Endothelial cell of umbilical vein (primary cell): ENCODE measurements at regions not wholly inside any gene's neighbourhood (a gene's known extent, or its start where the extent isn't known, plus 50 kb on each side); places are given as distances from the start of the nearest gene placed in this dataset.

Experiments
- BruUV-seq: library from RNA; stranded (reverse); fragments of 400-500 nt; replicated peaks from 2 replicates; lab custom pipeline; 2021; lab: Mats Ljungman, UMichigan
- CTCF ChIA-PET: fragments of 300-600, 350-600 bp; sonication (Branson Sonifier 250); formaldehyde crosslinking; loops from one replicate; lab custom pipeline; 2021; ENCODE audit warnings: antibody characterized with exemption, inconsistent platforms; lab: Charles Lee
- POLR2A ChIA-PET: fragments of 300-600, 350-600 bp; sonication (Branson Sonifier 250); formaldehyde crosslinking; loops from one replicate; lab custom pipeline; 2021; ENCODE audit warnings: antibody characterized with exemption, inconsistent platforms; lab: Charles Lee
- DNase-seq: peaks from one replicate; pipeline ENCODE4 v3.0.0-alpha.2; 2011; ENCODE audit warnings: low read depth, low spot score
- FAIRE-seq: peaks from 2 replicates; lab custom pipeline; 2011; peaks lifted over from hg19 to GRCh38; lab: Jason Lieb, UNC
- H2AFZ ChIP-seq: 2 replicates; pipeline ENCODE4 v1.6.0; 2012; ENCODE audit warnings: low read depth, low read length, control low read depth, inconsistent platforms
- H3K27ac ChIP-seq: 2 replicates; pipeline ENCODE4 v1.5.1; 2011; ENCODE audit warnings: low read depth, mild to moderate bottlenecking, control low read depth, low read length, moderate library complexity; ENCODE audit not compliant: insufficient read depth
- H3K27me3 ChIP-seq, 2 experiments: 2 replicates each; pipeline versions ENCODE4 v1.6.0 to v1.6.1; 2011; ENCODE audit warnings: low read length in 2 of 2, mixed read lengths in 1 of 2; ENCODE audit not compliant: control insufficient read depth in 2 of 2, insufficient read depth in 2 of 2
- H3K36me3 ChIP-seq, 2 experiments: 2 replicates in 1 of 2; 3 replicates in 1 of 2; pipeline ENCODE4 v1.5.1; 2011; ENCODE audit warnings: low read length in 2 of 2, mild to moderate bottlenecking in 1 of 2, moderate library complexity in 1 of 2; ENCODE audit not compliant: control insufficient read depth in 2 of 2, insufficient read depth in 2 of 2; ENCODE audit errors: extremely low read depth in 1 of 2
- H3K4me1 ChIP-seq: 3 replicates; pipeline ENCODE4 v1.5.1; 2011; ENCODE audit warnings: mild to moderate bottlenecking, low read length; ENCODE audit not compliant: control insufficient read depth, insufficient read depth; ENCODE audit errors: extremely low read depth
- H3K4me2 ChIP-seq: 2 replicates; pipeline ENCODE4 v1.6.1; 2011; ENCODE audit warnings: low read length, control low read depth, mixed read lengths; ENCODE audit not compliant: insufficient read depth
- H3K4me3 ChIP-seq, 3 experiments: fragments of 200-600 bp in 1 of 3; sonication (generic), shearing (Covaris generic) in 1 of 3; replicated peaks in 1 of 3; 2 replicates each; pipeline ENCODE4 v1.5.1; 2011 to 2016; ENCODE audit warnings: control low read depth in 3 of 3, low read length in 3 of 3, mild to moderate bottlenecking in 2 of 3, inconsistent platforms in 1 of 3, low read depth in 1 of 3, moderate library complexity in 1 of 3; ENCODE audit not compliant: insufficient read depth in 1 of 3
- H3K79me2 ChIP-seq: 2 replicates; pipeline ENCODE4 v1.6.0; 2012; ENCODE audit warnings: low read length, inconsistent platforms; ENCODE audit not compliant: control insufficient read depth, insufficient read depth
- H3K9ac ChIP-seq: replicated peaks from 2 replicates; pipeline ENCODE3; 2011; ENCODE audit warnings: low read length, control low read depth; ENCODE audit not compliant: insufficient read depth; ENCODE audit errors: extremely low read depth
- H3K9me1 ChIP-seq: replicated peaks from 3 replicates; pipeline ENCODE4 v1.6.0; 2011; ENCODE audit warnings: mild to moderate bottlenecking, low read length; ENCODE audit not compliant: control insufficient read depth, insufficient read depth; ENCODE audit errors: extremely low read depth
- H3K9me3 ChIP-seq: replicated peaks from 2 replicates; pipeline ENCODE4 v1.5.1; 2012; ENCODE audit warnings: low read length, inconsistent platforms; ENCODE audit not compliant: control insufficient read depth, insufficient read depth
- H4K20me1 ChIP-seq: replicated peaks from 2 replicates; pipeline ENCODE3; 2011; ENCODE audit warnings: mild to moderate bottlenecking, low read length; ENCODE audit not compliant: control insufficient read depth, insufficient read depth; ENCODE audit errors: extremely low read depth
- CTCF ChIP-seq, 2 donors: IDR thresholded peaks; 1 replicate in 1 of 2; 2 replicates in 1 of 2; pipeline ENCODE4 v1.5.1; 2011; ENCODE audit warnings: low read length in 2 of 2, mild to moderate bottlenecking in 2 of 2, moderate library complexity in 2 of 2, control low read depth in 1 of 2, inconsistent platforms in 1 of 2, low read depth in 1 of 2; ENCODE audit not compliant: insufficient read depth in 1 of 2; ENCODE audit errors: extremely low read depth in 1 of 2
- EZH2 ChIP-seq: IDR thresholded peaks from 2 replicates; pipeline ENCODE4 v1.6.1; 2012; ENCODE audit warnings: borderline replicate concordance, low read depth, mild to moderate bottlenecking, moderate library complexity, low read length, inconsistent platforms; ENCODE audit not compliant: severe bottlenecking
- FOS ChIP-seq: IDR thresholded peaks from 2 replicates; pipeline ENCODE4 v1.6.1; 2011; ENCODE audit warnings: mild to moderate bottlenecking, low read length, moderate library complexity, borderline replicate concordance; ENCODE audit not compliant: insufficient read depth
- GATA2 ChIP-seq: IDR thresholded peaks from 2 replicates; pipeline ENCODE4 v1.7.0; 2011; ENCODE audit warnings: low read depth, mild to moderate bottlenecking, moderate library complexity, mixed read lengths, low read length; ENCODE audit not compliant: insufficient read length, insufficient read depth
- JUN ChIP-seq: IDR thresholded peaks from 2 replicates; pipeline ENCODE4 v1.6.1; 2011; ENCODE audit warnings: borderline replicate concordance, low read depth; ENCODE audit not compliant: insufficient read length, insufficient read depth
- MAX ChIP-seq: IDR thresholded peaks from 2 replicates; pipeline ENCODE4 v1.6.1; 2011; ENCODE audit not compliant: insufficient read depth, insufficient read length
- MYC ChIP-seq: IDR thresholded peaks from one replicate; pipeline ENCODE4 v1.6.1; 2011; ENCODE audit warnings: mild to moderate bottlenecking, low read depth, low read length
- POLR2A ChIP-seq: IDR thresholded peaks from 2 replicates; pipeline ENCODE4 v1.6.1; 2012; ENCODE audit warnings: low read depth, mild to moderate bottlenecking, control low read depth, low read length
- POLR2AphosphoS5 ChIP-seq: IDR thresholded peaks from 2 replicates; pipeline ENCODE4 v1.6.1; 2012; ENCODE audit warnings: low read depth, mild to moderate bottlenecking, control low read depth, low read length, moderate library complexity; ENCODE audit not compliant: insufficient read depth
- dilution Hi-C: fragments of 300-500 bp; cut with MboI; formaldehyde crosslinking; loops from one replicate; pipeline ENCODE4 v1.15.0; 2019; ENCODE audit warnings: low sequenced_read_pairs; ENCODE audit not compliant: extremely low pct_ligation_motif_present
- intact Hi-C: fragments of 100-400 bp; cut with micrococcal nuclease; formaldehyde crosslinking; loops from one replicate; pipeline ENCODE4 v1.10.0; 2022

- Histone ChIP-seq H3K4me1 (no peaks in the 10 kb centered on the region), H3K9me1 (no peaks in the 10 kb centered on the region), H3K27ac (no peak overlapping the region), H3K79me2 (no peaks in the 10 kb centered on the region), H3K36me3 (no peaks in the 10 kb centered on the region), H3K4me2 (no peak overlapping the region), H3K4me3 (no peak overlapping the region), H2AFZ (no peak overlapping the region), H3K9me3 (no peaks in the 10 kb centered on the region), H3K9ac (no peak overlapping the region), H3K27me3 (no peaks in the 10 kb centered on the region), H4K20me1 (no peaks in the 10 kb centered on the region)
- intact Hi-C loops (no loop called here), dilution Hi-C loops (no loop called here)
- no peak for DNase-seq
- CTCF ChIA-PET: no interaction called here
- BruUV-seq: no TSS peak
- POLR2A ChIA-PET: no interaction called here
- FAIRE-seq: no peak
- no peak for TF ChIP-seq JUN
- no peak for TF ChIP-seq POLR2AphosphoS5
- no peak for TF ChIP-seq POLR2A
- TF ChIP-seq EZH2: no peak
- TF ChIP-seq FOS: no peak
- TF ChIP-seq GATA2: no peak
- no peak for TF ChIP-seq MYC
- TF ChIP-seq MAX: no peak
Measured at GRCh38 chr17:12290207-12290606, 269.5 kb downstream of the MAP2K4 start.

- BruUV-seq: no TSS peak
Measured at GRCh38 chr17:12296209-12296625, 275.5 kb downstream of the MAP2K4 start.

More at GRCh38 chr17:12296209-12296625, 275.5 kb downstream of the MAP2K4 start:
- intact Hi-C loops (no loop called here), dilution Hi-C loops (no loop called here)
- no peak for FAIRE-seq
- Histone ChIP-seq H3K9ac (no peak overlapping the region), H3K27ac (no peak overlapping the region), H3K4me3 (no peak overlapping the region), H3K9me3 (no peaks in the 10 kb centered on the region), H2AFZ (no peak overlapping the region), H3K27me3 (no peaks in the 10 kb centered on the region), H4K20me1 (no peaks in the 10 kb centered on the region), H3K79me2 (no peaks in the 10 kb centered on the region), H3K36me3 (no peaks in the 10 kb centered on the region), H3K4me1 (no peaks in the 10 kb centered on the region), H3K9me1 (no peaks in the 10 kb centered on the region), H3K4me2 (peak overlapping the region; percentile 10)
- ChIA-PET POLR2A (no interaction called here), CTCF (no interaction called here)
- peak; percentile 22 for DNase-seq
- no peak for TF ChIP-seq GATA2
- TF ChIP-seq JUN: no peak
- no peak for TF ChIP-seq MYC
- no peak for TF ChIP-seq FOS
- TF ChIP-seq MAX: no peak
- TF ChIP-seq CTCF (IDR thresholded peaks at IDR 0.05; ENCODE audit: extremely low read depth in 1 of 2, insufficient read depth in 1 of 2, low read depth in 1 of 2, low read length in 2 of 2): no peak
- no peak for TF ChIP-seq POLR2AphosphoS5
- TF ChIP-seq POLR2A: no peak
